Endodermal cell (in vitro differentiated cells): ENCODE measurements at regions not wholly inside any gene's neighbourhood (a gene's known extent, or its start where the extent isn't known, plus 50 kb on each side); places are given as distances from the start of the nearest gene placed in this dataset.
A peak's percentile ranks its signal among the peaks of the same experiment; 100 is the strongest.

ENCODE experiments used
- DNase-seq: peaks from one replicate; pipeline ENCODE4 v3.0.0-alpha.2; 2017
- H3K27ac ChIP-seq: 2 replicates; pipeline ENCODE4 v1.5.1; 2013; ENCODE audit warnings: mild to moderate bottlenecking, low read depth, low read length, moderate library complexity
- H3K27me3 ChIP-seq: 2 replicates; pipeline ENCODE4 v1.6.1; 2013; ENCODE audit warnings: mild to moderate bottlenecking, low read length, moderate library complexity; ENCODE audit not compliant: insufficient read depth, control insufficient read depth, poor library complexity, severe bottlenecking
- H3K36me3 ChIP-seq: 2 replicates; pipeline ENCODE4 v1.7.0; 2013; ENCODE audit warnings: mild to moderate bottlenecking, low read length, moderate library complexity; ENCODE audit not compliant: control insufficient read depth, insufficient read depth
- H3K4me1 ChIP-seq: one replicate; pipeline ENCODE4 v1.7.0; 2013; ENCODE audit warnings: low read length; ENCODE audit not compliant: control insufficient read depth, insufficient read depth
- H3K4me3 ChIP-seq: 2 replicates; pipeline ENCODE4 v1.5.1; 2013; ENCODE audit warnings: mild to moderate bottlenecking, low read length, moderate library complexity
- H3K9ac ChIP-seq: 2 replicates; pipeline ENCODE4 v1.6.1; 2013; ENCODE audit warnings: mild to moderate bottlenecking, low read length, moderate library complexity; ENCODE audit not compliant: poor library complexity, severe bottlenecking; ENCODE audit errors: extremely low read depth
- H3K9me3 ChIP-seq: 2 replicates; pipeline ENCODE4 v1.6.1; 2013; ENCODE audit warnings: mild to moderate bottlenecking, low read length, moderate library complexity; ENCODE audit not compliant: control insufficient read depth
- H3K27ac Mint-ChIP-seq: 2 replicates; pipeline ENCODE4 v1.8.0; 2020; ENCODE audit warnings: mixed read lengths
- H3K27me3 Mint-ChIP-seq: 2 replicates; pipeline ENCODE4 v1.8.0; 2021; ENCODE audit warnings: mild to moderate bottlenecking, mixed read lengths; ENCODE audit not compliant: insufficient read depth
- H3K36me3 Mint-ChIP-seq: 2 replicates; pipeline ENCODE4 v1.8.0; 2020; ENCODE audit warnings: low read depth, mixed read lengths
- H3K4me1 Mint-ChIP-seq: 2 replicates; pipeline ENCODE4 v1.8.0; 2020; ENCODE audit warnings: mixed read lengths
- H3K4me3 Mint-ChIP-seq: 2 replicates; pipeline ENCODE4 v1.8.0; 2020; ENCODE audit warnings: mild to moderate bottlenecking, moderate library complexity, mixed read lengths
- H3K9me3 Mint-ChIP-seq: 2 replicates; pipeline ENCODE4 v1.8.0; 2020; ENCODE audit warnings: mild to moderate bottlenecking, mixed read lengths
- WGBS, 2 experiments: methylation state at CpG; one replicate each; pipeline versions ENCODE4 v1.1.5 to v1.1.7; 2013; ENCODE audit warnings: missing lambda C conversion rate in 2 of 2, mixed read lengths in 1 of 2; ENCODE audit not compliant: insufficient coverage in 1 of 2, insufficient read length in 1 of 2; 5-methylcytosine and 5-hydroxymethylcytosine counted together
- TF ChIP-seq, protein P1 (sequence below): fragments of 200-600 bp; sonication (generic); conservative IDR thresholded peaks from 2 replicates; pipeline ENCODE4 v1.5.0; 2021; ENCODE audit warnings: antibody characterized with exemption, mild to moderate bottlenecking

DNA sequence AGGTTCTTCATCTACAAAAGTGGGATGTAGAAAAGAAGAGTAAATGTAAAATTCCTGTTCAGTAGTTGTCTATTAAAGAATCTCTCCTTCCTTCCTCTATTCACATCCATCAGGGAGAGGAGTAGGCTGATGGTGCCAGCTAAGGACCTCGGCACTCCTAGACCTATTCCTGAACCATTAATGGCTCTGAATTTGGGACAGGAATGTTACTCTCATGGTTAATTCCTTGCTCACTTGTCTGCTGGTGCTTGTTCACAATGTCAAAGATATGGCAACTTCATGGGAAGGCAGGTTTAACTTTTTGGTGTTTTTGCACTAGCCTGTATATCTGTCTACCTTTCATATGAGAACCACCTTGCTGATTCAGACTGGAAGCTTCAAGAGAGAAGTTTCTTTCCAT lies 206.6 kb downstream of the DAD1 start:
- Histone ChIP-seq H3K9ac (no peak overlapping the region), H3K4me1 (peaks cover 51% of the 10 kb centered on the region), H3K4me3 (no peak overlapping the region), H3K27me3 (no peaks in the 10 kb centered on the region), H3K9me3 (no peaks in the 10 kb centered on the region), H3K36me3 (no peaks in the 10 kb centered on the region), H3K27ac (no peak overlapping the region)
- H3K9me3 Mint-ChIP-seq = no peaks in the 10 kb centered on the region
- H3K27ac Mint-ChIP-seq = peak overlapping the region; percentile 17
- H3K27me3 Mint-ChIP-seq = no peaks in the 10 kb centered on the region
- peaks cover 72% of the 10 kb centered on the region for H3K4me1 Mint-ChIP-seq
- TF ChIP-seq, protein P1, sequence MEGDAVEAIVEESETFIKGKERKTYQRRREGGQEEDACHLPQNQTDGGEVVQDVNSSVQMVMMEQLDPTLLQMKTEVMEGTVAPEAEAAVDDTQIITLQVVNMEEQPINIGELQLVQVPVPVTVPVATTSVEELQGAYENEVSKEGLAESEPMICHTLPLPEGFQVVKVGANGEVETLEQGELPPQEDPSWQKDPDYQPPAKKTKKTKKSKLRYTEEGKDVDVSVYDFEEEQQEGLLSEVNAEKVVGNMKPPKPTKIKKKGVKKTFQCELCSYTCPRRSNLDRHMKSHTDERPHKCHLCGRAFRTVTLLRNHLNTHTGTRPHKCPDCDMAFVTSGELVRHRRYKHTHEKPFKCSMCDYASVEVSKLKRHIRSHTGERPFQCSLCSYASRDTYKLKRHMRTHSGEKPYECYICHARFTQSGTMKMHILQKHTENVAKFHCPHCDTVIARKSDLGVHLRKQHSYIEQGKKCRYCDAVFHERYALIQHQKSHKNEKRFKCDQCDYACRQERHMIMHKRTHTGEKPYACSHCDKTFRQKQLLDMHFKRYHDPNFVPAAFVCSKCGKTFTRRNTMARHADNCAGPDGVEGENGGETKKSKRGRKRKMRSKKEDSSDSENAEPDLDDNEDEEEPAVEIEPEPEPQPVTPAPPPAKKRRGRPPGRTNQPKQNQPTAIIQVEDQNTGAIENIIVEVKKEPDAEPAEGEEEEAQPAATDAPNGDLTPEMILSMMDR = no peak
- no peak overlapping the region for H3K4me3 Mint-ChIP-seq
- H3K36me3 Mint-ChIP-seq = no peaks in the 10 kb centered on the region
- 93% methylated on average over 1 of the region's 1 CpG; no CpG with 5 or more reads in 1 of the 2 experiments for WGBS, 2 experiments
- DNase-seq = no peak

DNA sequence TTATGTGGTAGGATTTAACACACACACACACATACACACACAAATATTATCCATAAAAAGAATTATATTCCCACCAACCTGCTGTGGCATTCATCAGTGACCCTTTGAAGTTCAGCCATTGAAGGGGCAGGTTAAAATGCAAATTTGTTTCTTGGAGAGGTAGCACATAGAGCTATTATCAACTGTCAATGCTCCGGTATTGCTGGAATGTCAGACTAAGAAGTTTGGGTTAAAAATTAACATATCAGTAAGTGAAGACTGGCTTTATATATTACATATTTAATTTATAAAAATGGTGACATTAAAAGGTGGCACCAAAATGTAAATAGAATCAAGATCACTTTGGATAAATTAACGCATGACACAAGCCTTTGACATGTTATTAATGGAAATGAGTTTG lies 207.3 kb downstream of the DAD1 start:
- DNase-seq = no peak
- no peaks in the 10 kb centered on the region for H3K36me3 Mint-ChIP-seq
- no peaks in the 10 kb centered on the region for H3K27me3 ChIP-seq
- H3K4me3 Mint-ChIP-seq = peak overlapping the region; percentile 0
- H3K9me3 ChIP-seq = no peaks in the 10 kb centered on the region
- H3K36me3 ChIP-seq = no peaks in the 10 kb centered on the region
- peaks cover 51% of the 10 kb centered on the region for H3K4me1 ChIP-seq
- H3K27ac Mint-ChIP-seq = no peak overlapping the region
- H3K27me3 Mint-ChIP-seq = no peaks in the 10 kb centered on the region
- WGBS, 2 experiments = 67% methylated on average over 2 of the region's 2 CpGs; no CpG with 5 or more reads in 1 of the 2 experiments
- H3K4me3 ChIP-seq = peak overlapping the region; percentile 55
- peaks cover 73% of the 10 kb centered on the region for H3K4me1 Mint-ChIP-seq
- H3K9ac ChIP-seq = no peak overlapping the region
- TF ChIP-seq, protein P1 = no peak
- no peak overlapping the region for H3K27ac ChIP-seq
- H3K9me3 Mint-ChIP-seq = no peaks in the 10 kb centered on the region

DNA sequence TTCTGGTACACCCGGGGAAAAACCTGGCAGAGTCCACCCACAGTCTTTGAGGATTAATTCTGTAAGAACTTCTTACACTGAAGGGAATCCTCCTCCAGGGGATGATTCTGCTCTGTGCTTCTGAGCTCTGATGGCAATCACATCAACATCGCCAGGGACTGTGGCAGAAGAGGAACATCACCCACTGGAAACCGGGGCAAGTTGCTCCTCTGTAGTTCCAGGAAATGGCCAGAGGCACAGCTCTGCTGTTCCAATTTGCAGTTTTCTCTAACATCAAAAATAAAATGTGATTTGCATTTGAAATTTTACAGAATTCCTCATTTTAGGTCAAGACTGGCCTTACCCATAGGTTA lies 207.6 kb downstream of the DAD1 start:
- Histone ChIP-seq H3K27ac (no peak overlapping the region), H3K27me3 (no peaks in the 10 kb centered on the region), H3K4me1 (peaks cover 51% of the 10 kb centered on the region), H3K9me3 (no peaks in the 10 kb centered on the region), H3K4me3 (peak overlapping the region; percentile 55), H3K9ac (no peak overlapping the region), H3K36me3 (no peaks in the 10 kb centered on the region)
- 70 to 90% methylated on average over 2 to 3 of the region's 3 CpGs for WGBS, 2 experiments
- H3K9me3 Mint-ChIP-seq = no peaks in the 10 kb centered on the region
- no peaks in the 10 kb centered on the region for H3K36me3 Mint-ChIP-seq
- DNase-seq = no peak
- H3K4me3 Mint-ChIP-seq = peak overlapping the region; percentile 0
- peak overlapping the region; percentile 2 for H3K27ac Mint-ChIP-seq
- peaks cover 73% of the 10 kb centered on the region for H3K4me1 Mint-ChIP-seq
- H3K27me3 Mint-ChIP-seq = no peaks in the 10 kb centered on the region
- TF ChIP-seq, protein P1 = no peak
